HG02571 (cell line): ENCODE measurements at regions not wholly inside any gene's neighbourhood (a gene's known extent, or its start where the extent isn't known, plus 50 kb on each side); places are given as distances from the start of the nearest gene placed in this dataset.
A peak's percentile ranks its signal among the peaks of the same experiment; 100 is the strongest.
"Not testable (repeated sequence)": the region's sequence is repeated elsewhere in the genome, so short reads cannot be mapped to it uniquely, and the experiment has no call there.

ENCODE experiments used
- ATAC-seq: cut with Tn5 transposase; IDR thresholded peaks from one replicate; pipeline ENCODE4 v1.9.1; 2021; ENCODE audit warnings: mild to moderate bottlenecking, moderate library complexity; ENCODE audit not compliant: unreplicated experiment

GRCh38 chr9:1837453-1838084 lies 177.6 kb upstream of the SMARCA2 start:
- ATAC-seq: no peak

GRCh38 chr9:1839909-1840308 lies 175.2 kb upstream of the SMARCA2 start:
- ATAC-seq: no peak

GRCh38 chr9:1845425-1845824 lies 169.7 kb upstream of the SMARCA2 start:
- ATAC-seq: no peak

GRCh38 chr9:1855726-1856125 lies 159.4 kb upstream of the SMARCA2 start:
- ATAC-seq: no peak

- ATAC-seq: no peak
Measured at GRCh38 chr9:1857808-1858207, 157.3 kb upstream of the SMARCA2 start.

GRCh38 chr9:1869843-1870242 lies 145.3 kb upstream of the SMARCA2 start:
- peak; percentile 77 for ATAC-seq

GRCh38 chr9:1870915-1871314 lies 144.2 kb upstream of the SMARCA2 start:
- ATAC-seq: no peak

GRCh38 chr9:1871626-1872419 lies 143.3 kb upstream of the SMARCA2 start:
- ATAC-seq: no peak

- no peak for ATAC-seq
Measured at GRCh38 chr9:1875251-1875851, 139.8 kb upstream of the SMARCA2 start.

- ATAC-seq: peak; percentile 66
Measured at GRCh38 chr9:1875921-1876448, 139.2 kb upstream of the SMARCA2 start.

GRCh38 chr9:1876891-1877496 lies 138.2 kb upstream of the SMARCA2 start:
- no peak for ATAC-seq

GRCh38 chr9:1877951-1878350 lies 137.2 kb upstream of the SMARCA2 start:
- ATAC-seq: no peak

- ATAC-seq: no peak
Measured at GRCh38 chr9:1878811-1879210, 136.3 kb upstream of the SMARCA2 start.

GRCh38 chr9:1879501-1879900 lies 135.6 kb upstream of the SMARCA2 start:
- ATAC-seq: peak; percentile 36

GRCh38 chr9:1880038-1880565 lies 135.0 kb upstream of the SMARCA2 start:
- ATAC-seq: no peak

GRCh38 chr9:1881708-1882295 lies 133.3 kb upstream of the SMARCA2 start:
- ATAC-seq: no peak

- no peak for ATAC-seq
Measured at GRCh38 chr9:1882711-1883403, 132.3 kb upstream of the SMARCA2 start.

GRCh38 chr9:1890201-1890600 lies 124.9 kb upstream of the SMARCA2 start:
- ATAC-seq: no peak

- ATAC-seq: no peak
Measured at GRCh38 chr9:1890816-1891215, 124.3 kb upstream of the SMARCA2 start.

- not testable (repeated sequence) for ATAC-seq
Measured at GRCh38 chr9:1903080-1903704, 112.0 kb upstream of the SMARCA2 start.
